ENCODE measurements at regions not wholly inside any gene's neighbourhood (a gene's known extent, or its start where the extent isn't known, plus 50 kb on each side); places are given as distances from the start of the nearest gene placed in this dataset.

GRCh38 chr11:134474942-134475341, 62.9 kb upstream of the B3GAT1 start:
- no peak overlapping the region for H2AFZ ChIP-seq (ENCODE audit: low read depth, low read length)
- H3K36me3 ChIP-seq (replicated peaks; ENCODE audit: low read depth, low read length) = no peaks in the 10 kb centered on the region
- no peak overlapping the region for H3K4me2 ChIP-seq (ENCODE audit: low read length)
- H3K4me1 ChIP-seq (ENCODE audit: low read length) = no peaks in the 10 kb centered on the region
- H3K27ac ChIP-seq (ENCODE audit: low read length) = no peak overlapping the region
- no peaks in the 10 kb centered on the region for H3K79me2 ChIP-seq (ENCODE audit: low read length)
- TF ChIP-seq EZH2phosphoT487 (IDR thresholded peaks at IDR 0.05; ENCODE audit: low read depth) = no peak
- TF ChIP-seq, protein P1, sequence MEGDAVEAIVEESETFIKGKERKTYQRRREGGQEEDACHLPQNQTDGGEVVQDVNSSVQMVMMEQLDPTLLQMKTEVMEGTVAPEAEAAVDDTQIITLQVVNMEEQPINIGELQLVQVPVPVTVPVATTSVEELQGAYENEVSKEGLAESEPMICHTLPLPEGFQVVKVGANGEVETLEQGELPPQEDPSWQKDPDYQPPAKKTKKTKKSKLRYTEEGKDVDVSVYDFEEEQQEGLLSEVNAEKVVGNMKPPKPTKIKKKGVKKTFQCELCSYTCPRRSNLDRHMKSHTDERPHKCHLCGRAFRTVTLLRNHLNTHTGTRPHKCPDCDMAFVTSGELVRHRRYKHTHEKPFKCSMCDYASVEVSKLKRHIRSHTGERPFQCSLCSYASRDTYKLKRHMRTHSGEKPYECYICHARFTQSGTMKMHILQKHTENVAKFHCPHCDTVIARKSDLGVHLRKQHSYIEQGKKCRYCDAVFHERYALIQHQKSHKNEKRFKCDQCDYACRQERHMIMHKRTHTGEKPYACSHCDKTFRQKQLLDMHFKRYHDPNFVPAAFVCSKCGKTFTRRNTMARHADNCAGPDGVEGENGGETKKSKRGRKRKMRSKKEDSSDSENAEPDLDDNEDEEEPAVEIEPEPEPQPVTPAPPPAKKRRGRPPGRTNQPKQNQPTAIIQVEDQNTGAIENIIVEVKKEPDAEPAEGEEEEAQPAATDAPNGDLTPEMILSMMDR (IDR thresholded peaks at IDR 0.05; ENCODE audit: low read depth, low read length) = no peak
- no peaks in the 10 kb centered on the region; the same call in 1 of the 2 replicates for H3K27me3 ChIP-seq (ENCODE audit: low read depth, low read length)
- H4K20me1 ChIP-seq (ENCODE audit: insufficient read depth, low read length) = no peaks in the 10 kb centered on the region
- H3K4me3 ChIP-seq (ENCODE audit: low read length) = no peak overlapping the region
- H3K9me3 ChIP-seq (ENCODE audit: insufficient read depth, low read length) = no peaks in the 10 kb centered on the region
- H3K9ac ChIP-seq (ENCODE audit: low read length) = no peak overlapping the region

- H4K20me1 ChIP-seq (ENCODE audit: insufficient read depth, low read length) = no peaks in the 10 kb centered on the region
- TF ChIP-seq, protein P1 (IDR thresholded peaks at IDR 0.05; ENCODE audit: low read depth, low read length) = no peak
- TF ChIP-seq EZH2phosphoT487 (IDR thresholded peaks at IDR 0.05; ENCODE audit: low read depth) = no peak
These were observed 62.2 kb upstream of the B3GAT1 start for GRCh38 chr11:134474070-134474860.

DNA sequence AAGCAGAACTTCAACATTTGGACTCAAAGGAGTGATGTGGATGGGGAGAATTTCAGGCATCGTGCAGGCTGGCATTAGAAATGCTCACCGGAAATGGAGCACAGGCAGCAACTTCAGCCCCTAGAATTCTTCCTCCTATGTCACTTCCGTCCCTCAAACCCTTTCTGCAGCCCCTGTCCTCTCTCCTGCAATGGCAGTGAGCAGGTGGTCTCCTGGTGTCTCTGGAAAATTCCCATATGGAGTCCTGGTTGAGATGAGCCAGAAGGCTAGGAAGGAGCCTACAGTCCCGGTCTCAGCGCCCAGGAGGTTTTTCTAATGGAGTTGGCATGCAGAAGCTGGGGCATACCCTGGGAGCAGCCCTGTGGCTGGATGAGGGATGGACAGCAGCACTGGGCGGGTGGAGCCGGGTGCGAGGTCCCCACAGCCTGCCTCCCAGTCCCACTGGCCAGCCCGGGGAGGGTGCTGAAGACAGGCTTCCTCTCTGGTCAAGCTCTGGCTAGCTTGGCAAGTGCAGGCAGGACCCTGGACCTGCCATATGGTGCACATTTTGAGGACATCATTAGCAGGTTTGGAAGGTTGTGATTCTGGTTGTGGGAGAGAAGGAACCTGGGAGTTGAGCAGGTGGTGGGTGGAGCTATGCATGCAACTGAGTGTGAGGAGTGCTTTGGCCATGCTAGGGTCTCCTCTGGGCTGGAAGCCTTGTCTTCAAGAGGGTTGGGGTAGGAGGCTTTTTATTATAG, 59.8 kb upstream of the B3GAT1 start:
- Histone ChIP-seq H3K9me3 (ENCODE audit: insufficient read depth, low read length) (no peaks in the 10 kb centered on the region), H3K9ac (ENCODE audit: low read length) (no peak overlapping the region), H3K4me2 (ENCODE audit: low read length) (no peak overlapping the region)

More at GRCh38 chr11:134474070-134474860, 62.2 kb upstream of the B3GAT1 start:
- Histone ChIP-seq H3K9me3 (ENCODE audit: insufficient read depth, low read length) (no peaks in the 10 kb centered on the region), H3K9ac (ENCODE audit: low read length) (no peak overlapping the region), H3K79me2 (ENCODE audit: low read length) (no peaks in the 10 kb centered on the region), H3K4me3 (ENCODE audit: low read length) (no peak overlapping the region), H3K27me3 (ENCODE audit: low read depth, low read length) (no peaks in the 10 kb centered on the region; the same call in 1 of the 2 replicates), H2AFZ (ENCODE audit: low read depth, low read length) (no peak overlapping the region), H3K36me3 (replicated peaks; ENCODE audit: low read depth, low read length) (no peaks in the 10 kb centered on the region), H3K4me1 (ENCODE audit: low read length) (no peaks in the 10 kb centered on the region), H3K27ac (ENCODE audit: low read length) (no peak overlapping the region), H3K4me2 (ENCODE audit: low read length) (no peak overlapping the region)

More for the DNA sequence above, 59.8 kb upstream of the B3GAT1 start:
- no peak overlapping the region for H3K4me3 ChIP-seq (ENCODE audit: low read length)
- no peaks in the 10 kb centered on the region for H3K27me3 ChIP-seq (ENCODE audit: low read depth, low read length)
- H3K79me2 ChIP-seq (ENCODE audit: low read length) = no peaks in the 10 kb centered on the region
- H4K20me1 ChIP-seq (ENCODE audit: insufficient read depth, low read length) = no peaks in the 10 kb centered on the region
- no peaks in the 10 kb centered on the region for H3K36me3 ChIP-seq (replicated peaks; ENCODE audit: low read depth, low read length)
- H3K4me1 ChIP-seq (ENCODE audit: low read length) = no peaks in the 10 kb centered on the region
- H2AFZ ChIP-seq (ENCODE audit: low read depth, low read length) = no peak overlapping the region
- no peak overlapping the region for H3K27ac ChIP-seq (ENCODE audit: low read length)
- no peak for TF ChIP-seq EZH2phosphoT487 (IDR thresholded peaks at IDR 0.05; ENCODE audit: low read depth)
- TF ChIP-seq, protein P1 (IDR thresholded peaks at IDR 0.05; ENCODE audit: low read depth, low read length) = no peak
